Lower leg skin (tissue), 3 donors: ENCODE measurements at regions not wholly inside any gene's neighbourhood (a gene's known extent, or its start where the extent isn't known, plus 50 kb on each side); places are given as distances from the start of the nearest gene placed in this dataset.

ENCODE experiments used
- POLR2A ChIP-seq, 2 donors: fragments of 450-650 bp; IDR thresholded peaks; one replicate each; pipeline ENCODE4 v1.6.1; 2016 to 2017; ENCODE audit warnings: antibody characterized with exemption in 2 of 2, mild to moderate bottlenecking in 1 of 2, moderate library complexity in 1 of 2
- TF ChIP-seq, protein P1 (sequence below), 3 donors: fragments of 450-650 bp; IDR thresholded peaks; one replicate each; pipeline ENCODE4 v1.5.1; 2016; ENCODE audit warnings: antibody characterized with exemption in 3 of 3, mild to moderate bottlenecking in 3 of 3, moderate library complexity in 2 of 3

DNA sequence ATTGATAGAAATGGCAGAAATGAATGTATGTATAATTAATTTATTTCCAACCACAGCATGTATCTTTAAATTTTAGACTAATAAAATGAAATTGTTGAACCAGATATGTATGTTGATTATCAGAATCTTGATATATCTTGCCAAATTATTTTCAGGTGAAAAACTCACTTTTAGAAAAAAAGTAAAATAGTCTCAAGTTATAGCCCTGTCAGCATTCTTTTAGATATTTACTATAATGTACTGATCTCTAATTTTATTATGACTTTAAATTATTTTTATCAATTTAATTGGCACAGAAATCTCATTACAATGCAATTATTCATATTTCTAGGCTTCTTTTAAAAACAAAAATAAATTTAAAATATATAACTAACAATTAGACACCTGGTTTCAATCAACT is 1990.4 kb upstream of the CDH6 start:
- TF ChIP-seq, protein P1, sequence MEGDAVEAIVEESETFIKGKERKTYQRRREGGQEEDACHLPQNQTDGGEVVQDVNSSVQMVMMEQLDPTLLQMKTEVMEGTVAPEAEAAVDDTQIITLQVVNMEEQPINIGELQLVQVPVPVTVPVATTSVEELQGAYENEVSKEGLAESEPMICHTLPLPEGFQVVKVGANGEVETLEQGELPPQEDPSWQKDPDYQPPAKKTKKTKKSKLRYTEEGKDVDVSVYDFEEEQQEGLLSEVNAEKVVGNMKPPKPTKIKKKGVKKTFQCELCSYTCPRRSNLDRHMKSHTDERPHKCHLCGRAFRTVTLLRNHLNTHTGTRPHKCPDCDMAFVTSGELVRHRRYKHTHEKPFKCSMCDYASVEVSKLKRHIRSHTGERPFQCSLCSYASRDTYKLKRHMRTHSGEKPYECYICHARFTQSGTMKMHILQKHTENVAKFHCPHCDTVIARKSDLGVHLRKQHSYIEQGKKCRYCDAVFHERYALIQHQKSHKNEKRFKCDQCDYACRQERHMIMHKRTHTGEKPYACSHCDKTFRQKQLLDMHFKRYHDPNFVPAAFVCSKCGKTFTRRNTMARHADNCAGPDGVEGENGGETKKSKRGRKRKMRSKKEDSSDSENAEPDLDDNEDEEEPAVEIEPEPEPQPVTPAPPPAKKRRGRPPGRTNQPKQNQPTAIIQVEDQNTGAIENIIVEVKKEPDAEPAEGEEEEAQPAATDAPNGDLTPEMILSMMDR (IDR thresholded peaks at IDR 0.05): no peak
- TF ChIP-seq POLR2A (IDR thresholded peaks at IDR 0.05): no peak
